IMR-90 (cell line): ENCODE measurements at regions not wholly inside any gene's neighbourhood (a gene's known extent, or its start where the extent isn't known, plus 50 kb on each side); places are given as distances from the start of the nearest gene placed in this dataset.

Source experiments
- ATAC-seq: fragments of 200-7000 bp; cut with Tn5 transposase; 2 replicates; pipeline ENCODE4 v1.9.1; 2020; ENCODE audit warnings: low read depth, mild to moderate bottlenecking, moderate library complexity
- BruUV-seq: library from RNA; stranded (reverse); fragments of 400-500 nt; replicated peaks from 2 replicates; lab custom pipeline; 2021; lab: Mats Ljungman, UMichigan
- CTCF ChIA-PET: fragments of 300-600 bp; formaldehyde crosslinking; extraction: SDS; loops from one replicate; lab custom pipeline; 2021; ENCODE audit warnings: antibody characterized with exemption; lab: Yijun Ruan, JAX
- POLR2A ChIA-PET: fragments of 300-600 bp; sonication (Branson Sonifier 250); formaldehyde crosslinking; loops from one replicate; lab custom pipeline; 2022; ENCODE audit warnings: antibody characterized with exemption; ENCODE audit not compliant: unreplicated experiment; lab: Charles Lee
- DNase-seq: peaks from one replicate; pipeline ENCODE4 v3.0.0; 2013
- H2AFZ ChIP-seq: replicated peaks from 2 replicates; pipeline ENCODE3; 2013; ENCODE audit warnings: low read length, mild to moderate bottlenecking; ENCODE audit not compliant: poor library complexity
- H2AK5ac ChIP-seq: 2 replicates; pipeline ENCODE4 v1.6.1; 2013; ENCODE audit warnings: low read depth, low read length, inconsistent platforms
- H2AK9ac ChIP-seq: replicated peaks from 2 replicates; pipeline ENCODE3; 2013; ENCODE audit warnings: mild to moderate bottlenecking, low read depth, low read length, moderate library complexity; ENCODE audit not compliant: poor library complexity
- H2BK120ac ChIP-seq: 2 replicates; pipeline ENCODE4 v1.6.1; 2013; ENCODE audit warnings: low read depth, low read length, inconsistent platforms
- H2BK15ac ChIP-seq: 3 replicates; pipeline ENCODE4 v1.6.1; 2013; ENCODE audit warnings: low read depth, low read length, inconsistent platforms
- H2BK20ac ChIP-seq: 2 replicates; pipeline ENCODE4 v1.6.1; 2013; ENCODE audit warnings: low read depth, mild to moderate bottlenecking, inconsistent platforms, low read length, moderate library complexity
- H2BK5ac ChIP-seq: 2 replicates; pipeline ENCODE4 v1.6.1; 2013; ENCODE audit warnings: mild to moderate bottlenecking, low read depth, low read length, inconsistent platforms; ENCODE audit not compliant: poor library complexity, severe bottlenecking
- H3K14ac ChIP-seq: replicated peaks from 2 replicates; pipeline ENCODE4 v1.6.1; 2013; ENCODE audit warnings: low read depth, low read length, inconsistent platforms
- H3K18ac ChIP-seq: 2 replicates; pipeline ENCODE4 v1.6.1; 2013; ENCODE audit warnings: low read depth, low read length, control low read depth
- H3K23ac ChIP-seq: 2 replicates; pipeline ENCODE4 v1.6.1; 2013; ENCODE audit warnings: low read depth, low read length, inconsistent platforms
- H3K27ac ChIP-seq: 2 replicates; pipeline ENCODE4 v1.5.1; 2013; ENCODE audit warnings: mild to moderate bottlenecking, control low read depth, low read length; ENCODE audit not compliant: insufficient read depth
- H3K27me3 ChIP-seq: 2 replicates; pipeline ENCODE4 v1.6.1; 2013; ENCODE audit warnings: low read length; ENCODE audit not compliant: control insufficient read depth, insufficient read depth
- H3K36me3 ChIP-seq: 2 replicates; pipeline ENCODE4 v1.6.1; 2013; ENCODE audit warnings: low read length, mixed read lengths; ENCODE audit not compliant: control insufficient read depth, insufficient read depth
- H3K4ac ChIP-seq: 2 replicates; pipeline ENCODE4 v1.6.1; 2013; ENCODE audit warnings: low read depth, low read length, inconsistent platforms
- H3K4me1 ChIP-seq: 2 replicates; pipeline ENCODE4 v1.6.1; 2013; ENCODE audit warnings: low read length, mixed read lengths; ENCODE audit not compliant: control insufficient read depth, insufficient read depth
- H3K4me2 ChIP-seq: 2 replicates; pipeline ENCODE4 v1.6.1; 2013; ENCODE audit warnings: low read depth, mild to moderate bottlenecking, control low read depth, low read length, moderate library complexity
- H3K4me3 ChIP-seq: 2 replicates; pipeline ENCODE4 v1.5.1; 2013; ENCODE audit warnings: low read depth, mild to moderate bottlenecking, control low read depth, low read length, moderate library complexity; ENCODE audit not compliant: insufficient read depth
- H3K56ac ChIP-seq: 2 replicates; pipeline ENCODE4 v1.6.1; 2013; ENCODE audit warnings: low read length, inconsistent platforms; ENCODE audit not compliant: insufficient read depth; ENCODE audit errors: extremely low read depth
- H3K79me1 ChIP-seq, 2 experiments: 2 replicates each; pipeline ENCODE4 v1.6.1; 2013; ENCODE audit warnings: low read length in 2 of 2, inconsistent platforms in 1 of 2, low read depth in 1 of 2
- H3K9ac ChIP-seq: 2 replicates; pipeline ENCODE4 v1.6.1; 2013; ENCODE audit warnings: low read depth, low read length, control low read depth
- H3K9me1 ChIP-seq: 2 replicates; pipeline ENCODE4 v1.6.1; 2013; ENCODE audit warnings: low read length, inconsistent platforms; ENCODE audit not compliant: insufficient read depth
- H3K9me3 ChIP-seq: 2 replicates; pipeline ENCODE4 v1.6.1; 2013; ENCODE audit warnings: low read length; ENCODE audit not compliant: control insufficient read depth, insufficient read depth
- H4K20me1 ChIP-seq: 2 replicates; pipeline ENCODE4 v1.6.1; 2013; ENCODE audit warnings: low read length, inconsistent platforms; ENCODE audit not compliant: insufficient read depth
- H4K5ac ChIP-seq: 2 replicates; pipeline ENCODE4 v1.6.1; 2013; ENCODE audit warnings: mild to moderate bottlenecking, low read depth, low read length, control low read depth
- H4K8ac ChIP-seq, 2 experiments: 2 replicates each; pipeline ENCODE4 v1.6.1; 2013; ENCODE audit warnings: low read depth in 2 of 2, low read length in 2 of 2, control low read depth in 1 of 2, inconsistent platforms in 1 of 2
- H4K91ac ChIP-seq: 2 replicates; pipeline ENCODE4 v1.6.1; 2013; ENCODE audit warnings: low read depth, low read length, inconsistent platforms; ENCODE audit not compliant: insufficient read depth
- BHLHE40 ChIP-seq: fragments of 150-350 bp; IDR thresholded peaks from 2 replicates; pipeline ENCODE4 v1.6.1; 2016; ENCODE audit warnings: mild to moderate bottlenecking, low read depth, low read length
- MXI1 ChIP-seq: IDR thresholded peaks from 2 replicates; pipeline ENCODE4 v1.6.1; 2012; ENCODE audit warnings: low read depth, mild to moderate bottlenecking, low read length, moderate library complexity, borderline replicate concordance
- RCOR1 ChIP-seq: IDR thresholded peaks from 2 replicates; pipeline ENCODE4 v1.6.1; 2012; ENCODE audit warnings: mild to moderate bottlenecking, low read length, improper control_type of control experiment; ENCODE audit not compliant: insufficient replicate concordance
- RFX5 ChIP-seq: IDR thresholded peaks from 2 replicates; pipeline ENCODE4 v1.8.0; 2012; ENCODE audit warnings: low read depth, mild to moderate bottlenecking, low read length, moderate library complexity
- WGBS, 2 experiments: methylation state at CpG; one replicate each; pipeline versions ENCODE4 v1.1.5 to v1.1.7; 2013; ENCODE audit warnings: missing lambda C conversion rate in 2 of 2; ENCODE audit not compliant: insufficient read length in 1 of 2; ENCODE audit errors: extremely low coverage in 2 of 2; 5-methylcytosine and 5-hydroxymethylcytosine counted together
- dilution Hi-C: fragments of 300-500 bp; cut with HindIII; formaldehyde crosslinking; loops from one replicate; pipeline ENCODE4 v1.14.3; 2018; ENCODE audit warnings: low sequenced_read_pairs; ENCODE audit not compliant: unreplicated experiment
- in situ Hi-C: fragments of 300-500 bp; cut with MboI; formaldehyde crosslinking; loops from 3 replicates; pipeline ENCODE4 v1.14.3; 2019; ENCODE audit warnings: low sequenced_read_pairs, inconsistent platforms, mixed read lengths
- intact Hi-C: fragments of 100-400 bp; cut with micrococcal nuclease; formaldehyde crosslinking; loops from 2 replicates; pipeline ENCODE4 v1.10.0; 2022

- CTCF ChIA-PET = no interaction called here
- H3K79me1 ChIP-seq = no peaks in the 10 kb centered on the region
- H2AK5ac ChIP-seq = no peak overlapping the region
- H3K4me2 ChIP-seq = no peak overlapping the region
- no TSS peak for BruUV-seq
- no peak overlapping the region for H2BK120ac ChIP-seq
- POLR2A ChIA-PET = no interaction called here
- peaks cover 7% of the 10 kb centered on the region; the same call in 1 of the 2 replicates for H3K9me3 ChIP-seq
- H4K91ac ChIP-seq = no peak overlapping the region
- H3K18ac ChIP-seq = no peak overlapping the region
- H3K9me1 ChIP-seq = no peaks in the 10 kb centered on the region
- H3K23ac ChIP-seq = no peak overlapping the region
- no peak overlapping the region for H3K56ac ChIP-seq
- H4K20me1 ChIP-seq = no peaks in the 10 kb centered on the region
- no peak overlapping the region for H2BK5ac ChIP-seq
- no peaks in the 10 kb centered on the region for H3K36me3 ChIP-seq
- no peak overlapping the region for H4K5ac ChIP-seq
- no peak overlapping the region for H2BK20ac ChIP-seq
- no peak overlapping the region for H2AK9ac ChIP-seq
- H3K14ac ChIP-seq = no peak overlapping the region
- H3K9ac ChIP-seq = no peak overlapping the region
- intact Hi-C loops (no loop called here), dilution Hi-C loops (no loop called here), in situ Hi-C loops (no loop called here)
- WGBS, 2 experiments = 87% methylated on average over 11 of the region's 44 CpGs; no CpG with 5 or more reads in 1 of the 2 experiments
- no peaks in the 10 kb centered on the region for H3K27me3 ChIP-seq
- no peak for ATAC-seq
- no peak overlapping the region for H3K27ac ChIP-seq
- H3K4me3 ChIP-seq = no peak overlapping the region
- no peak overlapping the region for H2AFZ ChIP-seq
- no peaks in the 10 kb centered on the region for H3K4me1 ChIP-seq
- TF ChIP-seq BHLHE40 (no peak), MXI1 (no peak), RFX5 (no peak), RCOR1 (no peak)
- H3K4ac ChIP-seq = no peak overlapping the region
- H2BK15ac ChIP-seq = no peak overlapping the region
- no peak for DNase-seq
- no peak overlapping the region for H4K8ac ChIP-seq
Observed at GRCh38 chr5:28077291-28078240, 1039.2 kb upstream of the CDH9 start.
